GM23338 (cell line): ENCODE measurements at regions not wholly inside any gene's neighbourhood (a gene's known extent, or its start where the extent isn't known, plus 50 kb on each side); places are given as distances from the start of the nearest gene placed in this dataset.

Experiments
- ATAC-seq: fragments of 200-7000 bp; cut with Tn5 transposase; 3 replicates; pipeline ENCODE4 v1.9.1; 2020
- DNase-seq: peaks from one replicate; pipeline ENCODE4 v3.0.0-alpha.2; 2015; ENCODE audit warnings: low spot score
- H2AFZ ChIP-seq: fragments of 200-600 bp; sonication (generic); 2 replicates; pipeline ENCODE4 v1.8.0; 2016; ENCODE audit warnings: antibody characterized with exemption, mild to moderate bottlenecking, moderate library complexity
- H3F3A ChIP-seq: fragments of 200-600 bp; sonication (generic); replicated peaks from 2 replicates; pipeline ENCODE4 v1.8.0; 2017; ENCODE audit warnings: antibody characterized with exemption, mixed run types, low read depth
- H3K27ac ChIP-seq: fragments of 200-600 bp; sonication (generic); 2 replicates; pipeline ENCODE4 v1.6.1; 2016; ENCODE audit warnings: low read depth
- H3K27me3 ChIP-seq: fragments of 200-600 bp; sonication (generic); 2 replicates; pipeline ENCODE4 v1.8.0; 2016; ENCODE audit warnings: mild to moderate bottlenecking, mixed run types, moderate library complexity; ENCODE audit not compliant: insufficient read depth
- H3K36me3 ChIP-seq: fragments of 200-600 bp; sonication (generic); 2 replicates; pipeline ENCODE4 v1.8.0; 2016; ENCODE audit warnings: mild to moderate bottlenecking; ENCODE audit not compliant: insufficient read depth
- H3K4me1 ChIP-seq: fragments of 200-600 bp; sonication (generic); 2 replicates; pipeline ENCODE4 v1.8.0; 2016; ENCODE audit warnings: mild to moderate bottlenecking, moderate library complexity; ENCODE audit not compliant: insufficient read depth
- H3K4me2 ChIP-seq: fragments of 200-600 bp; sonication (generic); 2 replicates; pipeline ENCODE4 v1.7.1; 2017; ENCODE audit warnings: mixed run types
- H3K4me3 ChIP-seq: fragments of 200-600 bp; sonication (generic); 2 replicates; pipeline ENCODE4 v1.6.1; 2016; ENCODE audit warnings: mixed run types
- H3K79me2 ChIP-seq: fragments of 200-600 bp; sonication (generic); replicated peaks from 2 replicates; pipeline ENCODE4 v1.8.0; 2017; ENCODE audit warnings: mild to moderate bottlenecking; ENCODE audit not compliant: insufficient read depth
- H3K9me2 ChIP-seq: fragments of 200-600 bp; sonication (generic); 2 replicates; pipeline ENCODE4 v1.8.0; 2017; ENCODE audit not compliant: insufficient read depth
- H4K20me1 ChIP-seq: fragments of 200-600 bp; sonication (generic); replicated peaks from 2 replicates; pipeline ENCODE4 v1.8.0; 2017; ENCODE audit warnings: mild to moderate bottlenecking; ENCODE audit not compliant: insufficient read depth
- H3K27ac Mint-ChIP-seq: 2 replicates; pipeline ENCODE4 v1.8.0; 2020; ENCODE audit warnings: inconsistent platforms, mild to moderate bottlenecking, moderate library complexity, mixed read lengths
- H3K27me3 Mint-ChIP-seq: 3 replicates; pipeline ENCODE4 v1.8.0; 2022; ENCODE audit warnings: low read depth, mild to moderate bottlenecking, moderate library complexity, mixed read lengths, inconsistent platforms; ENCODE audit not compliant: insufficient read depth, poor library complexity
- H3K36me3 Mint-ChIP-seq: 3 replicates; pipeline ENCODE4 v1.8.0; 2021; ENCODE audit warnings: low read depth, mild to moderate bottlenecking, inconsistent platforms, moderate library complexity, mixed read lengths
- H3K4me1 Mint-ChIP-seq: 3 replicates; pipeline ENCODE4 v1.8.0; 2020; ENCODE audit warnings: mild to moderate bottlenecking, inconsistent platforms, mixed read lengths
- H3K4me3 Mint-ChIP-seq: 3 replicates; pipeline ENCODE4 v1.8.0; 2021; ENCODE audit warnings: moderate library complexity, mild to moderate bottlenecking, inconsistent platforms, mixed read lengths
- H3K9me3 Mint-ChIP-seq: 3 replicates; pipeline ENCODE4 v1.8.0; 2020; ENCODE audit warnings: moderate library complexity, mild to moderate bottlenecking, inconsistent platforms, mixed read lengths
- ETS1 ChIP-seq: IDR thresholded peaks from 2 replicates; pipeline ENCODE4 v1.6.1; 2016; ENCODE audit warnings: antibody characterized with exemption
- EZH2 ChIP-seq: fragments of 200-600 bp; sonication (generic); IDR thresholded peaks from one replicate; pipeline ENCODE4 v1.8.0; 2017; ENCODE audit warnings: antibody characterized with exemption, mild to moderate bottlenecking, low read depth; ENCODE audit not compliant: unreplicated experiment
- JUNB ChIP-seq: IDR thresholded peaks from one replicate; pipeline ENCODE4 v1.6.1; 2016; ENCODE audit warnings: antibody characterized with exemption; ENCODE audit not compliant: unreplicated experiment
- NANOG ChIP-seq: IDR thresholded peaks from 2 replicates; pipeline ENCODE4 v1.6.1; 2016; ENCODE audit warnings: antibody characterized with exemption, borderline replicate concordance
- REST ChIP-seq: IDR thresholded peaks from one replicate; pipeline ENCODE4 v1.6.1; 2018; ENCODE audit warnings: antibody characterized with exemption; ENCODE audit not compliant: unreplicated experiment
- ZNF114 ChIP-seq: fragments of 250-450 bp; sonication (Bioruptor Pico); IDR thresholded peaks from 2 replicates; pipeline ENCODE4 v1.5.0; 2020; ENCODE audit warnings: mild to moderate bottlenecking, moderate library complexity
- ZNF462 ChIP-seq: fragments of 250-450 bp; sonication (Bioruptor Pico); IDR thresholded peaks from 2 replicates; pipeline ENCODE4 v1.5.0; 2020; ENCODE audit warnings: mild to moderate bottlenecking, moderate library complexity
- TF ChIP-seq, protein P1 (sequence below), 2 experiments: fragments of 200-600 bp in 1 of 2; sonication (generic) in 1 of 2; conservative IDR thresholded peaks; 2 replicates each; pipeline versions ENCODE4 v1.5.1 to v1.6.1; 2016 to 2017; ENCODE audit warnings: antibody characterized with exemption in 2 of 2, low read depth in 2 of 2, mild to moderate bottlenecking in 2 of 2, moderate library complexity in 1 of 2

GRCh38 chr7:24388212-24388611, 104.2 kb downstream of the NPY start (continued):
- TF ChIP-seq, protein P1, sequence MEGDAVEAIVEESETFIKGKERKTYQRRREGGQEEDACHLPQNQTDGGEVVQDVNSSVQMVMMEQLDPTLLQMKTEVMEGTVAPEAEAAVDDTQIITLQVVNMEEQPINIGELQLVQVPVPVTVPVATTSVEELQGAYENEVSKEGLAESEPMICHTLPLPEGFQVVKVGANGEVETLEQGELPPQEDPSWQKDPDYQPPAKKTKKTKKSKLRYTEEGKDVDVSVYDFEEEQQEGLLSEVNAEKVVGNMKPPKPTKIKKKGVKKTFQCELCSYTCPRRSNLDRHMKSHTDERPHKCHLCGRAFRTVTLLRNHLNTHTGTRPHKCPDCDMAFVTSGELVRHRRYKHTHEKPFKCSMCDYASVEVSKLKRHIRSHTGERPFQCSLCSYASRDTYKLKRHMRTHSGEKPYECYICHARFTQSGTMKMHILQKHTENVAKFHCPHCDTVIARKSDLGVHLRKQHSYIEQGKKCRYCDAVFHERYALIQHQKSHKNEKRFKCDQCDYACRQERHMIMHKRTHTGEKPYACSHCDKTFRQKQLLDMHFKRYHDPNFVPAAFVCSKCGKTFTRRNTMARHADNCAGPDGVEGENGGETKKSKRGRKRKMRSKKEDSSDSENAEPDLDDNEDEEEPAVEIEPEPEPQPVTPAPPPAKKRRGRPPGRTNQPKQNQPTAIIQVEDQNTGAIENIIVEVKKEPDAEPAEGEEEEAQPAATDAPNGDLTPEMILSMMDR (conservative IDR thresholded peaks at IDR 0.05; ENCODE audit: low read depth in 2 of 2) = no peak
- TF ChIP-seq NANOG = no peak
- no peak for TF ChIP-seq JUNB
- no peak for TF ChIP-seq REST
- TF ChIP-seq ETS1 = no peak
- TF ChIP-seq EZH2 = no peak

DNA sequence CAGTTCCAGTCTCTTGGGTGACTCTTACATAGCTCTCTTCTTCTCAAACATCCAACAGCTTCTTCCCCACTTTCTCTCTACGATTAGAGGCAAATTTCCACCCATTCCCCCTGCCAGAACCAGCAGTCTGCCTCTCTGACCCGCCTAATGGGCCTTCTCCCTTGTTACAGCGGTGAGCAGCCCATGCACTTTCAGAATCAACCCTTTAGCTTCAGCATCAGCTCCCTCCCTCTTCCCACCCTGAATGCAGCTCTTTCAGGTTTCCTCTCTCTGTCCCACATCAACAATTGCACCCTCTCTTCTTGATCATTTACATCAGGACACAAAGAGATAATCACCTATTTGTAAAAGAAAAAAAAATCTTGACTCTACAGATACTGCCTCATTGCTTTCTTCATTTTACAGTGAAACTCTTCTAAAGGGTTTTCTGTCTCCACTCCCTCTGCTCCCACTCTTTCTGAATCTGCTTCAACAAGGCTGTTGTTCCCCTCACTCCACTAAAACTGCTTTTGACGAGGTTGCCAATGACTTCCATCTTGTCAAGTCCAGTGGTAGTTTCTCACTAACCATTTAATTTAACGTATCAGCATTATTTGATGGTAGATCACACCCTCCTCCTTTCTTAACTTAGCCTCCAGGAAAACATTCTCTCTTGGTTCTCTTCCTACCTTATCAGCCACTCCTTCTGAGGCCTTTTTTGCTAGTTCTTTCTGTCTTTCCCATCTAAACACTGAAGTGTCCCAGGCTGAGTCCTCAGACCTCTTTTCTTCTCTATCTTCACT, 106.6 kb downstream of the NPY start:
- peak overlapping the region; percentile 34 for H3K4me2 ChIP-seq
- H2AFZ ChIP-seq = no peak overlapping the region
- H3K36me3 ChIP-seq = no peaks in the 10 kb centered on the region
- DNase-seq (peak; percentile 62), ATAC-seq (no peak; the same call in 2 of the 3 replicates)
- H4K20me1 ChIP-seq = no peaks in the 10 kb centered on the region
- H3K27ac ChIP-seq = peak overlapping the region; percentile 46; the same call in 1 of the 2 replicates
- Mint-ChIP-seq H3K4me3 (no peak overlapping the region), H3K36me3 (peaks cover 34% of the 10 kb centered on the region), H3K9me3 (no peaks in the 10 kb centered on the region), H3K27ac (no peak overlapping the region), H3K4me1 (peaks cover 57% of the 10 kb centered on the region), H3K27me3 (peaks cover 5% of the 10 kb centered on the region)
- peaks cover 66% of the 10 kb centered on the region for H3K79me2 ChIP-seq
- no peaks in the 10 kb centered on the region for H3F3A ChIP-seq
- H3K4me3 ChIP-seq = no peak overlapping the region
- peaks cover 9% of the 10 kb centered on the region; the same call in 1 of the 2 replicates for H3K9me2 ChIP-seq
- peaks cover 67% of the 10 kb centered on the region for H3K4me1 ChIP-seq
- H3K27me3 ChIP-seq = no peaks in the 10 kb centered on the region
- TF ChIP-seq ZNF462 (CRISPR knock-in tag) (no peak), ZNF114 (CRISPR knock-in tag) (no peak)
